ENCODE measurements at regions not wholly inside any gene's neighbourhood (a gene's known extent, or its start where the extent isn't known, plus 50 kb on each side); places are given as distances from the start of the nearest gene placed in this dataset.

DNA sequence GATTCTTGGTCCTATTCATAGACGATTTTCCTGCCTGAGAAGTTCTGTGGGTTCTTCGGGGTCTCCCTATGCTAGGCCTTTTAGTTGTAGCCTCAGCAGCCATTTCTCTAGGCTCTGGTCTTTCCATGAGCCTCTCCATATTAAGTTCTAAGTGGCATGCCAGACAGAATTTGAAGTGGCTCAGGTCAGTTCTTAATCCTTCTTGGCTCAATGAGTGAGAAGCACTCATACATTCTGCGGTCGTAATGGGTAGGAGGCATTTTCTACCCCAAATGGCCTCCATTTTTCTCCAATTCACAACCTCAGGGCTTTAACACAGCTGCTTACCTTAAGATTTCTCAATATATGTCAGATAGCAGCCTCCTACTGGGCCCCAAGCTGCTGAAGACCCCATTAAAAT, 405.3 kb upstream of the GALNT5 start:
- Histone ChIP-seq H3K36me3 (ENCODE audit: insufficient read depth, low read length) (no peaks in the 10 kb centered on the region), H3K9me3 (ENCODE audit: low read length) (no peaks in the 10 kb centered on the region), H3K27ac (ENCODE audit: low read depth, low read length, poor library complexity, severe bottlenecking) (no peak overlapping the region), H3K79me2 (ENCODE audit: insufficient read depth, low read length) (no peaks in the 10 kb centered on the region), H3K9me2 (ENCODE audit: low read depth, low read length) (no peaks in the 10 kb centered on the region), H3K4me2 (ENCODE audit: low read length) (no peak overlapping the region), H3K4me1 (ENCODE audit: insufficient read depth, low read length, severe bottlenecking) (no peaks in the 10 kb centered on the region), H3K27me3 (ENCODE audit: insufficient read depth, low read length) (no peaks in the 10 kb centered on the region), H2AFZ (ENCODE audit: low read length) (no peak overlapping the region), H3K9ac (ENCODE audit: low read length) (no peak overlapping the region), H3K4me3 (ENCODE audit: low read depth, low read length, poor library complexity, severe bottlenecking) (no peak overlapping the region), H4K20me1 (ENCODE audit: insufficient read depth, low read length) (no peaks in the 10 kb centered on the region), H3F3A (ENCODE audit: insufficient read depth, low read length) (no peaks in the 10 kb centered on the region)
- TF ChIP-seq EZH2 (IDR thresholded peaks at IDR 0.05; ENCODE audit: borderline replicate concordance, low read length) = no peak
- TF ChIP-seq, protein P1, sequence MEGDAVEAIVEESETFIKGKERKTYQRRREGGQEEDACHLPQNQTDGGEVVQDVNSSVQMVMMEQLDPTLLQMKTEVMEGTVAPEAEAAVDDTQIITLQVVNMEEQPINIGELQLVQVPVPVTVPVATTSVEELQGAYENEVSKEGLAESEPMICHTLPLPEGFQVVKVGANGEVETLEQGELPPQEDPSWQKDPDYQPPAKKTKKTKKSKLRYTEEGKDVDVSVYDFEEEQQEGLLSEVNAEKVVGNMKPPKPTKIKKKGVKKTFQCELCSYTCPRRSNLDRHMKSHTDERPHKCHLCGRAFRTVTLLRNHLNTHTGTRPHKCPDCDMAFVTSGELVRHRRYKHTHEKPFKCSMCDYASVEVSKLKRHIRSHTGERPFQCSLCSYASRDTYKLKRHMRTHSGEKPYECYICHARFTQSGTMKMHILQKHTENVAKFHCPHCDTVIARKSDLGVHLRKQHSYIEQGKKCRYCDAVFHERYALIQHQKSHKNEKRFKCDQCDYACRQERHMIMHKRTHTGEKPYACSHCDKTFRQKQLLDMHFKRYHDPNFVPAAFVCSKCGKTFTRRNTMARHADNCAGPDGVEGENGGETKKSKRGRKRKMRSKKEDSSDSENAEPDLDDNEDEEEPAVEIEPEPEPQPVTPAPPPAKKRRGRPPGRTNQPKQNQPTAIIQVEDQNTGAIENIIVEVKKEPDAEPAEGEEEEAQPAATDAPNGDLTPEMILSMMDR (IDR thresholded peaks at IDR 0.05; ENCODE audit: low read length) = no peak

DNA sequence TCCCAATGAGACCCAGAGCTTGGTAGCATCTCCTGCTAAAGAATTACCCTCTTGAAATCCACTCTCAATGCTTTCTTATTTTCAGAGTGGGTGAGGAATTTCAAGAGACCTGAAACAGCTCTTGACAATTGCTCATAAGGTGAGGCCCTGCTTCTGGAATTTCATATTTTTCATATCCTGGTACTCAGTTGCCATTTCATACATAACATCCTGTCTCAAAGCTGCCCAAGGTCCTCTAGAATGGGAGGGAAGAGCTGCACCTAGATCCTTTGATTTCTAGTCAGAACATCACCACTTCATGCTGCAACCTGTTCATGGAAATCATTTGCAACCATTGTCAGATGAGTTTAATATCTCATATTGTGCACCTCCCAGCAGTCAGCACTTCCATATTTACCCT, 404.8 kb upstream of the GALNT5 start:
- Histone ChIP-seq H3K36me3 (ENCODE audit: insufficient read depth, low read length) (no peaks in the 10 kb centered on the region), H3K9me2 (ENCODE audit: low read depth, low read length) (no peaks in the 10 kb centered on the region), H3F3A (ENCODE audit: insufficient read depth, low read length) (no peaks in the 10 kb centered on the region), H3K4me1 (ENCODE audit: insufficient read depth, low read length, severe bottlenecking) (no peaks in the 10 kb centered on the region), H3K9me3 (ENCODE audit: low read length) (no peaks in the 10 kb centered on the region), H4K20me1 (ENCODE audit: insufficient read depth, low read length) (no peaks in the 10 kb centered on the region), H3K79me2 (ENCODE audit: insufficient read depth, low read length) (no peaks in the 10 kb centered on the region), H3K9ac (ENCODE audit: low read length) (no peak overlapping the region), H2AFZ (ENCODE audit: low read length) (no peak overlapping the region), H3K4me3 (ENCODE audit: low read depth, low read length, poor library complexity, severe bottlenecking) (no peak overlapping the region), H3K27me3 (ENCODE audit: insufficient read depth, low read length) (no peaks in the 10 kb centered on the region), H3K4me2 (ENCODE audit: low read length) (no peak overlapping the region), H3K27ac (ENCODE audit: low read depth, low read length, poor library complexity, severe bottlenecking) (no peak overlapping the region)
- TF ChIP-seq, protein P1 (IDR thresholded peaks at IDR 0.05; ENCODE audit: low read length) = no peak
- TF ChIP-seq EZH2 (IDR thresholded peaks at IDR 0.05; ENCODE audit: borderline replicate concordance, low read length) = no peak

DNA sequence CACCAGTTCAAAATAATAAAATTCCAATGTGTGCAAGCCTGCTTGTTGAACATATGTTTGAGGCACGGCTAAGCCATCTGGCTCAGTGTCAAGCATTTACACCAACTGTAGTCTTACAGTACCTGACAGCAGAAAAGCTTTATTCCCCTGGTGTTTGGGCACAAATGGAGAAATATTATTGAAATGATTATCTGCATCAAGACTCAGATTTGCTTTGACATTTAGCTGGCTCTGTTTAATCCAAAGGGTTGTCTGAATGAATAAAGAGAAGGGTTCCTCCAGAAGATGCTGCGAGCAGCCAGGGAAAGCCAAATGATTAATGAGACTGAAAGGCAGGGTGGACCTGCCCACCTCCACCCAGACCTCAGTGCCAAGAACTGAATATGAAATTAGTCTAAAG, 393.2 kb upstream of the GALNT5 start:
- H3K9me3 ChIP-seq (ENCODE audit: low read length) = no peaks in the 10 kb centered on the region
- no peak overlapping the region for H3K4me3 ChIP-seq (ENCODE audit: low read depth, low read length, poor library complexity, severe bottlenecking)
- H3K9me2 ChIP-seq (ENCODE audit: low read depth, low read length) = no peaks in the 10 kb centered on the region
- no peaks in the 10 kb centered on the region for H3F3A ChIP-seq (ENCODE audit: insufficient read depth, low read length)
- no peaks in the 10 kb centered on the region for H3K36me3 ChIP-seq (ENCODE audit: insufficient read depth, low read length)
- H2AFZ ChIP-seq (ENCODE audit: low read length) = no peak overlapping the region
- no peak overlapping the region for H3K9ac ChIP-seq (ENCODE audit: low read length)
- H3K27ac ChIP-seq (ENCODE audit: low read depth, low read length, poor library complexity, severe bottlenecking) = no peak overlapping the region
- H3K4me2 ChIP-seq (ENCODE audit: low read length) = no peak overlapping the region
- H4K20me1 ChIP-seq (ENCODE audit: insufficient read depth, low read length) = no peaks in the 10 kb centered on the region
- H3K79me2 ChIP-seq (ENCODE audit: insufficient read depth, low read length) = no peaks in the 10 kb centered on the region
- TF ChIP-seq EZH2 (IDR thresholded peaks at IDR 0.05; ENCODE audit: borderline replicate concordance, low read length) = no peak
- TF ChIP-seq, protein P1 (IDR thresholded peaks at IDR 0.05; ENCODE audit: low read length) = no peak
- H3K4me1 ChIP-seq (ENCODE audit: insufficient read depth, low read length, severe bottlenecking) = no peaks in the 10 kb centered on the region
- H3K27me3 ChIP-seq (ENCODE audit: insufficient read depth, low read length) = no peaks in the 10 kb centered on the region

All from OCI-LY1 (cell line).